Liver (tissue), 3 donors: ENCODE measurements at regions not wholly inside any gene's neighbourhood (a gene's known extent, or its start where the extent isn't known, plus 50 kb on each side); places are given as distances from the start of the nearest gene placed in this dataset.

ENCODE experiments used
- CTCF ChIP-seq: fragments of 150-350 bp; IDR thresholded peaks from 2 replicates; pipeline ENCODE4 v1.5.1; 2017; ENCODE audit warnings: improper control_type of control experiment, low read depth, low read length; ENCODE audit not compliant: missing input control
- FOXA1 ChIP-seq: IDR thresholded peaks from 2 replicates; pipeline ENCODE4 v1.6.1; 2016; ENCODE audit warnings: antibody characterized with exemption
- GABPA ChIP-seq, 2 donors: IDR thresholded peaks in 1 of 2; conservative IDR thresholded peaks in 1 of 2; 2 replicates each; pipeline ENCODE4 v1.6.1; 2016; ENCODE audit warnings: antibody characterized with exemption in 2 of 2, mild to moderate bottlenecking in 1 of 2, moderate library complexity in 1 of 2
- HNF4A ChIP-seq, 2 donors: conservative IDR thresholded peaks; 2 replicates each; pipeline ENCODE4 v1.6.1; 2016; ENCODE audit warnings: antibody characterized with exemption in 2 of 2, mild to moderate bottlenecking in 2 of 2
- JUND ChIP-seq, 2 donors: IDR thresholded peaks; 2 replicates each; pipeline ENCODE4 v1.6.1; 2016; ENCODE audit warnings: antibody characterized with exemption in 2 of 2
- MAX ChIP-seq: IDR thresholded peaks from 2 replicates; pipeline ENCODE4 v1.6.1; 2016; ENCODE audit warnings: antibody characterized with exemption
- RAD21 ChIP-seq, 2 donors: IDR thresholded peaks; 2 replicates each; pipeline ENCODE4 v1.6.1; 2016; ENCODE audit warnings: antibody characterized with exemption in 2 of 2, mild to moderate bottlenecking in 2 of 2
- REST ChIP-seq: IDR thresholded peaks from 2 replicates; pipeline ENCODE4 v1.6.1; 2016; ENCODE audit warnings: antibody characterized with exemption, mild to moderate bottlenecking
- RXRA ChIP-seq, 2 donors: IDR thresholded peaks; 2 replicates each; pipeline ENCODE4 v1.6.1; 2017 to 2018; ENCODE audit warnings: antibody characterized with exemption in 2 of 2, mild to moderate bottlenecking in 1 of 2
- SP1 ChIP-seq: IDR thresholded peaks from 2 replicates; pipeline ENCODE4 v1.6.1; 2018; ENCODE audit warnings: antibody characterized with exemption, mild to moderate bottlenecking
- YY1 ChIP-seq: IDR thresholded peaks from 2 replicates; pipeline ENCODE4 v1.6.1; 2016; ENCODE audit warnings: antibody characterized with exemption, mild to moderate bottlenecking
- donor health status: healthy.
- donor health status: healthy.

- TF ChIP-seq CTCF = no peak
- no peak for TF ChIP-seq RAD21 (IDR thresholded peaks at IDR 0.05)
- no peak for TF ChIP-seq MAX
- TF ChIP-seq JUND (IDR thresholded peaks at IDR 0.05) = no peak
- TF ChIP-seq RXRA (IDR thresholded peaks at IDR 0.05) = no peak
- TF ChIP-seq FOXA1 = no peak
- no peak for TF ChIP-seq YY1
- no peak for TF ChIP-seq SP1
- TF ChIP-seq GABPA (IDR thresholded peaks at IDR 0.05 in 1 of 2, conservative IDR thresholded peaks at IDR 0.05 in 1 of 2) = no peak
- TF ChIP-seq REST = no peak
- no peak for TF ChIP-seq HNF4A (conservative IDR thresholded peaks at IDR 0.05)
These were observed 496.1 kb downstream of the RERGL start for GRCh38 chr12:17593715-17594406.
